SIG-M5 treated with dmso at 0.1 percent for 504 hours (cell line): ENCODE measurements at regions not wholly inside any gene's neighbourhood (a gene's known extent, or its start where the extent isn't known, plus 50 kb on each side); places are given as distances from the start of the nearest gene placed in this dataset.
"Not testable (repeated sequence)": the region's sequence is repeated elsewhere in the genome, so short reads cannot be mapped to it uniquely, and the experiment has no call there.

Source experiments
- DNase-seq: peaks from one replicate; lab custom pipeline; 2025; ENCODE audit not compliant: unreplicated experiment; lab: John Stamatoyannopoulos, UW

DNA sequence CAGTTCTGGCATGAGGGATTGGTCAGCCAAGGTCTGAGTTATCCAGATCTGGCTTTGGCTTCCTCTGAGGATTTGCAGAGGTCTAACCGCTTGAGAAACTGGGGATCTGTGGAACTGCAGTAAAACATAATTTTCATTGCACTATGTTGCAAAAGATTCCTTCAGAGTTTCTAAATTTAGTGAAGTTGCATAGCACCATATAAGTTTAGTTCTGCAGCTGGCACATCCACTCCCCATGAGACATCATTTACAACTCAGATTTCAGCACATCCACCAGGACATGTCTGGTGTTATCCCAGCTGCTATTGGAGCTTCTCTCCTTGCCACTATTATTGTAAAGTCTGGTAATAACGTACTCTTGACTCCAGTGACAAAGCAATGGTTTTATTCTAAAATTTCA is 181.5 kb downstream of the CWF19L2 start:
- DNase-seq: no peak

DNA sequence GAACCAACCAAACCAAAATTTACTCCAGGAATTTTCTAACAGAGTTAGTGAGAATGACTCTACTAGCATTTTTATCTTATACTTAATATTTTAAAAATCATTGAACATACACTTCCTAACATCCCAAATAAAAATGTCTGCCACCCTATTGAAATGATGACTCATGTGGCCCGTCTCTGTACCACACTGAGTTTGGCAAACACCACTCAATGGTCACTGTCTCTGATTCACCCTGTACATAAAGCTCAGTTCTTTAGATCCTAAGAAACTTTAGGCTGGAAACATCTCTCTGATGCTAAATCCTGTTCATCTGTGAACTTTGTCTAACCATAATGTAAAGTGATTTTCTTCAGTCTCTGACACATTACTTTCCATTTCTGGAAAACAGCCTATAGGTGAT is 182.0 kb downstream of the CWF19L2 start:
- DNase-seq: no peak

DNA sequence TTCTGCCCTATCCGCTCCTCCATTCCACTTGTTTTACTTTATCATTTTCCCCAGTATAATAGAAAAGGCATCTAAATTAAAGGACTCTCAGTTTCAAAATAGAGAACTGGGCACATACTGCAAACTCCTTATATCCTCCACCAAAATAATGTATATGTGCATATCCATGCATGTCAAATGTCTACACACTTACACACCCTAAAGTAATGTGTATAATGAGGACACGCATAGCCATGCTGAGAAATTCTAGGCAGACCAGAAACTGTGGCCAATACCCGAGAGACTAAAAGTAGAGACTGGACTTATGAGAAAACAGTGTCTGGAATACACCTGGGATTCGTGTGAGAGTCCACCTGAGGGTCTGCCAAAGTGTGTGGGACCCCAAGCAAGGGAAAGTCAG is 183.5 kb downstream of the CWF19L2 start:
- no peak for DNase-seq

DNA sequence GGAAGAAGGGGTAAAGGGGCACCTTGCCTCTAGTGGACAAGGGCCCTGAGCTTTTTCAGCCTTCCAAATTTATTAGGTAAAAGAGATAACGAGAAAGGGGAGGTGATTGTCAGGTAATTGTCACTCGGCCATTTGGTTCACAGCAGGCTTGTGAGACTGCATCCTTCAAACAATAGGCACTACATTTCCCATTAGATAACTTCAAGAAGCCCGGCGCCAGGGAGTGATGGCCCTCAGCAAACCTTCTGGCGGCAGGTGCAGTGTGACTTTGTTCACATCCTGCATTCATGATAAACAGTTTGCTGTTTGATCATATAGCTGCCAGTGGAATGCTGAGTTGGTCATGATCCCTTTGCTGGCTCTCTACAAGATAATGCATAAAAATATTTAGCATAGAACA is 185.1 kb downstream of the CWF19L2 start:
- no peak for DNase-seq

DNA sequence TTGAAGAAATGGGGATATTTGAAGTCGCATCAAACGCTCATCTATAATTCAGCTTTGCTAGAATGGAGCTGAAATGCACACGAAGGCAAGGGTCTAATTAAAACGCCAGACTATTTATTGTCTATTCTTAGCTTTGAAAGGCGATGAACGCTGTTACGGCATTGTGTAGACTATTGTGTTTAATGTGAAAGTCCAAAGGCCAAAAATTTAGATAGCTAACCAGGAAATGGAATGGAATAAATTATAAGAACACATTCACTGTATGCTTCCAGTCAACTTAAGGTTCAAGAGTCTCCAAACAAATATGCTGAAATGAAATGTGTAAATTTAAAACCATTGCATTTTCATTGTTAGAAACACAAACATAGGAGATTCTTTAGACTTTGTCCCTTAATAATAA is 186.2 kb downstream of the CWF19L2 start:
- no peak for DNase-seq

DNA sequence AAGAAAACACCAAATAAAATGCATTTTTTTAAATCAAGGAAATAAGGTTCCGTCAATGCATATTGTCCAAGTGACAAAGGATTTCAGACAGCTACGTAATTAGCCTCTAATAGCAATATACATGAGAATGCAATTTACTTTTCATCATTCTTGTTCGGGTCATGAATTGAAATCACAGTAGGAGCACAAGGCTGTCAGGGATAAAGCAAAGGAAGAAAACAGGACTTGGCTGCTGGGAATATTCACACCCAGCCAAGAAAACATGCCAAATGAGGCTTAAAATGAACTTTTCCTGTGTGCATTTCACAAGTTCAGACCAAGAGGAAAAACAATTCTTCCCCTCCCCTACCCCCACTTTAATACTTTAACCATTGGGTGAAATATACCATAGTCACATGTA is 188.6 kb downstream of the CWF19L2 start:
- DNase-seq: no peak

DNA sequence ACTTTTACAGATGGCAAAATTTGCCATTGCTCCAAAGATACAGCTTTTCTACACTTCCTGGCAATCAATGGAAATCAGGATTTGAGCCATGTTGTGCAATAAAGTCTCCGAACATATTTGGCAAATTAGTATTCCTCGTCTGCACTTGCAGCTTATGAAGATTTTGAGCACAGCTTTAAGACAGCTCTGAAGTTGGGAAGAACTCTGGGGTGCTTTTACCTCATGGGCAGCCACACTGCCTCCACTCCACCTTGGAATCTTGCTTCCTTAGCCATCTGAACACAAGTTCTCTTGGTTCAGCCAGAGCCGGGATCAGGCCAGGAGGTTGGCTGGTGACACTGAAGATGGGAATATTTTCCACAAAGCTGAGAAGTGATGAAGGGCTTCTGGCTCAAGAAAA is 191.2 kb downstream of the CWF19L2 start:
- no peak for DNase-seq

DNA sequence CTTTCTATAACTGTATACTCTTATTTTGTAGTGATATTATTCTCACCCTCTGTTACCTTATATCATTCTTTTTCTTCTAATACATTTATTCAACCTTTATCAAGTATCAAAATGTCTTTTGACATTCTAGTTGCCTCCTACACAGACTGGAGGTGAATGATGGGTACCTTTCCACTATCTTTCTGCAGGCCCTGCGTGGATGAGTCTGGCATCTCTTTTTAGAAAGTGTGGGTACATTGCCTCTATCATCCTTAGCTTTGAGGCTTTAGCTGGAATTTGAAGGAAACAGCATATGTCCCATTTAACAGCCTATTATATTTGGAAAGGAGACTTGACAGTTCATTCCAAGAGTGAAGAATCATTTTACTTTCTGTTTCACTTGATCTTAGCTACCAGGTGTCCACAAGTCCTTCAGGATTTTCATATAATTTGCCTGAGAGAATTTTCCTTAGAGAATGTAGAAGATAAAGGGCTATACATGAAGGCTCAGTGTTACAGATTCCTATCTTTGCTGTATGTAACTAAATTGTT is 192.0 kb downstream of the CWF19L2 start:
- no peak for DNase-seq

DNA sequence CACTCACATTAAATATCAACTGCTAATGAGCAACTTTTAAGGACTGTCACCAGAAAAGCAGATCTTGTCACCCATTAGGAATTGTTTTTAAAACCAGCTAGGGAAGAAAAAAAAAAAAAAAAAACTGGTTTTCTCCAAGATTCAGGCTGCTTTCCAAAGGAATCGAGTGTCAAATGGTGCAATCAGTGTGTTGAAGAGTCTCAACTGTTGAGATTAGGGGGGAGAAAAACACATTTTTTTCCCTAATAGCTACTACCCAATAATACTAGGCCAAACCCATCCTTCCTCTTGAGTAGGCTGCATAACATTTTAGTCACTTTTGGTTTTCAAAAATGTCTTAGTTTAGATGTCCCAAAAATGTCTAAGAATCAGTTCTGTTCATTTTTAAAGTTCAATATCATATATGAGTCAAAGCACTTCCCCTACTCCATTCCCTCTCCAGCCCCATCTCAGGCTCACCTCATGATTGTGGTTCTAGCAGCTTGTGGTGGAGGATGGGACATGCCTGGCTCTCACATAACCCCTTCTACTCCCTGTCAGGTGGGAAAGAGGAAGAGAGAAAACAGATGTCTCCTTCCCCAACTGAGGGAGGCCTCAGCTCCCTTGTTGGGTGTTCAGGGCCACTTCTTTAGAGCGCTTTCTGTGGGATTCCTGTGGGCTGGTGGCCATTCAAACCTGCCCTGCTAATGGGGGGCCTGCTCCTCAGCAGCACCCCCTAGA is 193.6 kb downstream of the CWF19L2 start:
- no peak for DNase-seq

DNA sequence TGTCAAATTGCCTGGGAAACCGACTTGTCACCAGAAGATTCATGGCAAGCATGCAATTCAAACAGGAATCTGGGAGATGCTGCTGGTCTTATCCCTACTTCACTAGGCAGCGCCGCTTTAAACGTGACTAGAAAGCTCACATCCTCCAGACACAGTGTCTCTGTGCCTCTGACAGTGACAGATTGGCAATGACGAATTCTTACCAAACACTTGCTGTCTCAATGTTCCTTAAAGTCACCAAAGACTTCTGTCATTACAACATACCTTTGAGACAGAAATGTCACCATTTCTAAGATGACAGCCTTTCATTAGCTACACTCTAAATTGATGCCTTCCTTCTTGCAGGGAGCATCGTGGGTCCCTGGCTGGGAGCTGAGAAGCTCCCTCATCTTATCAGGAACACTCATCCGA is 197.8 kb downstream of the CWF19L2 start:
- no peak for DNase-seq

DNA sequence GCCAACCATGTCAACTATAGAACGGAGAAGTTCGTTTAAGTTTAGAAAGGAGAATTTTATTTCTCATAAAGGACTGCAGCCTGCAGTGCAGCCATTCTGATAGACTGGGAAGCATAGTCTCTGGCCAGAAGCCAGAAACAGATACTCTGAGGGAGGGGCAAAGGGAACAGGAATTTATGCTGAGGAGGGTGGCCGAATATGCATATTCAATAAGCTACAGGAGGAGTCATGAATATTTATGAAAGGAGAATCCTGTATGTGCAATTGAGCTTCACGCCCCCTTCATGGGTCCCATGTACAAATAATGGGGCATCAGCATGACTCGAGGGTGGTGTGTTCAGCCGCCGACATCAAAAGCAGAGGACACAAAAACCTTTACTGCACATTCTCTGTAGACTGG is 199.9 kb downstream of the CWF19L2 start:
- no peak for DNase-seq

DNA sequence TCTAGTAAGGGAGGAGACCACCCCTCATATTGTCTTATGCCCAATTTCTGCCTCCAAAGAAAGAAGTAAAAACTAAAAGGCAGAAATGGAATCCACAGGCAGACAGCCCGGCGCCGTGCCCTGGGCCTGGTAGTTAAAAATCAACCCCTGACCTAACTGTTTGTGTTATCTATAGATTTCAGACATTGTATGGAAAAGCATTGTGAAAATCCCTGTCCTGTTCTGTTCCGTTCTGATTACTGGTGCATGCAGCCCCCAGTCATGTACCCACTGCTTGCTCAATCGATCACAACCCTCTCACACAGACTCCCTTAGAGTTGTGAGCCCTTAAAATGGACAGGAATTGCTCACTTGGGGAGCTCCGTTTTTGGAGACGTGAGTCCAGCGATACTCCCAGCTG is 204.0 kb downstream of the CWF19L2 start:
- not testable (repeated sequence) for DNase-seq

DNA sequence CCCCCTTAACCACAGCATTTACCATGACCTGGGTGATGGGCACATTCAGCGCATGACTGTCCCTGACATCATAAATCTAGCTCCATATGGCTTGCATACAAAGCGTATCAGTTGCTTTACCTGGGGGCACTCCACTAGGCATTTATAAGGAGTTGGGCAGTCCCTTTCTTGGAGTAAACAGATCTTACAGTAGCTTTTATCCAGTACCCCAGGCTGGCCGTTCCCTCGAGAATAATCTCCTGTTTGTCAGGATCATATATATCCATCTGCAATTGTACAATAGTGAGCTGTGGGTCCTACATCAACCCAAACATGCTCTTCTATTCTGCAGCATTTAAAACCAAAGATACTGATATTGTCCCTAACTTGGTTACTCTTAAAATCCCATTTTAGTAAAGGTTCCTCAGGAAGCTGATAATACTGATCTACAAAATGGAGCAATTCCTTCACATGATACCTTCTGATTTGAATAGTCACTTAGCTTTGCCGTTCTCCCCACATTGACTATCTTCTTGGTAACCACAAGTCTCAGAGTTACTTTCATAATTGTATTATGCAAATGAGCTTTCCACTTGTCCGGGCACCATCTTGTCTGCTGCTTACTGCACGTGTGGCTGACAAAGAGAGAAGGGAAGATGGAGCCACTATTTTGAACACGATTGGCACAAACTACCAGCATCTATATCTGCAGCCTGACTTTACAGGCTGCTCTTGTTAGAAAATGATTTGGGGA is 205.0 kb downstream of the CWF19L2 start:
- no peak for DNase-seq

DNA sequence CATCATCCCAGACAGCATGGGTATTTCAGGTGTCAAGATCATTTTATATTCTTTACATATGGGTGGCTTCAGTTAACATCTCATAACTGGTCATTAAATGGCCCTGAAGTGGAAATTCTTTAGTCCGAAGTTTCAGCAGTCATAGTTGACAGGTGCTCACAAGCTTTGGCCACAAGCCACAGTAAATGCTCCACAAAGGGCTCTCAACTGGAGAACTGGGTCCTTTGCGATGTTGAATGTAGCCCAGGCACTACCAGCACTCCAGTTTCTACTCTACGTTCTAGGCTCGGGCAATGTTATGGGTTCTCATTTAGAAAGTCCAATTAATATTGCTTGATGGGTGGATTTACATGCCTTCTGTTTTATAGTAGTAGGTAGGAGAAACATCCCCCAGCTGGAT is 206.3 kb downstream of the CWF19L2 start:
- DNase-seq: no peak

DNA sequence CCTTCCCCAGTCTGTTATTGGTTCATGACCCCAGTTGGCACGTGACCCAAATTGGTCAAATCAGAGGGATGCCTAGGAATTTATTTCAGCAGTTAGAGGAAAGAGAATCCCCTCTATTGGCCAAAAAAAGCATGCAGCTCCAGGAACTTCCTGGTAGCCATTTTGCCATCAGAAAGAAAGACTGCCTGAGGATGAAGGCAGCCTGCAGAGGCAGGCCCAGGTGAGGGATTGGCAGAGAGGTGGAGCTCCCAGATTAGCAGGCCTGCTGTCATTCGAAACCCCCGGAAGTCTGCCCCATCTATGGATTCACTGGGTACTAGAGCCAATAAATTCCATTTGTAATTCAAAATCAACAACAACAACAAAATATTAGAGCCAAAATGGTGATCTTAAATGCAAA is 207.6 kb downstream of the CWF19L2 start:
- no peak for DNase-seq

DNA sequence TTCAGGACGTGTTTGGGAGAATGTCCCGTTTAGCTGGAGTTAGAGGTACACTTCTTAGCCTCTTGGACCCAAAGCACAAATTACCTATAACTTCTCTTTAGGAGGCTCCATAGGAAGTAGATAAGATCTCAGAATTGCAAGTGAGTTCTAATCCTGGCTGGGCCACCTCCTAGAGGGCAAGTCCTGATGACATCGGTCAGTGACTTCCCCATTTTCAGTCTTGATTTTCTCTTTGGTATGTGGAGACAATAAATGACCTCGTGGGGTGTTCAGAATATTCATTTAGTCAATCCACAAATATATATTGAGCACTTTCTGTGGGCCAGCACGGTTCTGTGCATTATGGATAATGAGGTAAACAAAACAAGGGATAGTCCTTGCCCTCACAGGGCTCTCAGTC is 208.6 kb downstream of the CWF19L2 start:
- no peak for DNase-seq

DNA sequence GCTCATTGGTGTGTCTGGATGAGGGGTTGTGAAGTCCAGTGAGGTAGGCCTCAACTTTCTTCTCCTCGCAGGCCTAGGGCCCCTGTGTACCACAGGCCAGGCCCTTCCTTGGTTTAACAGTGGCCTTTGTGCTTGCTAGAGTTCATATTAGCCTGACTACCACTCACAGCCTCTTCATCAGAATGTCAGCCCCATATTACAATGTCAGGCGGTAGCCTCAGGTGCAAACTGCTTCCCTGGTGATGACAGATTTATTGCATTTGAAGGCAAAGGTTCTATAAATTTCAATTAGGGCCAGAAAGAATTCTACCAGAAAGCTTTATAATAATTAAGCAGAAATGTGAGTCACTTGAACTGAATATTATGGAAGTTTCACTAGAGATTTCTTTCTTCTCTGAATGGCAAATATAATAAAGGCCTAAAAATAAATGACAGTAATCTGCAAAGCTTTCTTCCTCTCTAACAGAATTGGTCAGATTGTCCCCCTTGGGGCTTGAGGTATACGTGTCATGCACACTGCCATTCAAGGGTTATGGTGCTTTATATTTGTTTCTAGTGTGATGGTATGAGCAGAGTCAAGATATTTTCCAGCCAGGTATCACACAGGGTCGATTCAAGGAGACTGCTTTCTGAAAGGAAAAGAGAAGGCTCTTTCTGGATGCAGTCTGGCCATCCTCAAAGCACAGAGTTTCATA is 210.3 kb downstream of the CWF19L2 start:
- DNase-seq: no peak

DNA sequence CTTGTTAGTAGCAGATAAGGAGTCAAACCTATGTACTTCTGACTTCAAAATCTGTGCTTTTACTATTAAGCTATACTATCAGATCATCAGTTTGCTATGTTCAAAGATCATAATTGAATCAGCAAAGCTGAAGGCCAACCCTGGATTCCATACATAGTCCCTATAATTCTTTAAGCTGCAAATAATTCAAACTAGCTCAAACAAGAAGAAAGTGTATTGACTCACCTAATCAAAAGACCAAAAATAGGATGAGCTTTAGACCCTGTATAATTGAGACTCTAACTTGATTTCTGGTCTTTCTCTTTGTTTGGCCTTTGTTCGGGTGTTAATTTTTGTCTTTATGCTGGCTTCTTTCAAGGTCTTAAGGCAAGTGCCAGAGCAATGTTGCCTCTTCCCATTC is 213.7 kb downstream of the CWF19L2 start:
- DNase-seq: no peak

DNA sequence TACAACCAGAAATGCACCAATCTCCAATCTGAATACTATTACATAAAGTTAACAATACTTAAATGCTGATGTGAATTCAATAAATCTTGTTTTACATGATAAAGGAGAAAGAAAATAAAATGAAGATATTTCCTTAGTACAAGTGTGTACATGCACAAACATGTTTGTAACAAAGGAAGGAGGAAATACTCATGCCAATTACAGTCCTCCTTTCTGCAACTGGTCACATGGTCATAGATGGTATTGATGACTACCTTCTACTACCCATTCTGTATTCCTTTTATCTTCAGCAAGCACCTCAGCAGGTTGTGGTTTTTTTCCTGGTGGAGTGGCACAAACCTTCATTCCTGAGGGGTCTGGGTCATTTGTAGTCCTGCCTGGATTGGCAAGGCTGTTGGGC is 214.2 kb upstream of the GUCY1A2 start:
- DNase-seq: no peak

DNA sequence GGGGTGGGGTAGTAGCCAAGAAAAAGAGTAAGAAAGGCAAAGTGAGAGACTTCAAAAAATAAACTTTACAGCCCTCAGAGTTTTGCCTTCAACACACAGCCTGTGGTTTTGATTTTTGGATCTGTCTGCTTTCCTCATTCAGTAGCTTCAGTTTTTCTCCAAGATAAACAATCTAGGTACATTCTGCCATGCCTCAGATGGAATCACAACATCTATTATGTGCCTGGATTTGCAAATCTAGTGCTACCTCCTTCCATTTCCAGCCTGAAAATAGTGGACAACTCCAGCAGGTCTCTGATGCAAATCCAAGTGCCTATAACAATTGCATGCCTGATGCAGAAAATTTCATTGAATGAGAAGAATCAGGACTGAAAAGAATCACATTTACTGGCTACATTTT is 206.6 kb upstream of the GUCY1A2 start:
- DNase-seq: no peak

DNA sequence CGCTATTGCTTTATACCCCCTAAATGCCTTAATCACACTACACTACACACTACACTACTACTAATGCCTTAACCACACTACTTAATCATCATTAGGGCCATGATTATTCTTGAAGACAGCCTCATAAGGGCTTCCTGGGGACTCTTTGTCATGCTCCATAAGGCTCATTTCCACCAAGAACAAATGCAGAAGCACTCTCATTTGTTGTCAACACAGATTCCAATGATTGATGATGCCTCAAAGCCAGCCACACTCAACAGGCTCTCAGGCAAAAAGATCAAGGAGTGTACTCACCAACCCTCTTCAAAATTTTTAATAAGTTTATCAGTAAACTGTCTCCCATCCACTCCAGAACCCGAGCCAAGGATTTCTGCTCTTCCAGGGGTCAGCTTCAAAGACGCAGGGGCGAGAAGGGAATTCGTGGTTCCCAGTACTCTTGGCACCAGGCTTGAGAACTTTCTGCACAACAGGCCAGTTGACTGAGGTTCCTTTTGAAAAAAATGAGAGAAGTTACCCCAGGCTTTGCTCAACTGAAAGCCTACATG is 204.7 kb upstream of the GUCY1A2 start:
- DNase-seq: no peak

DNA sequence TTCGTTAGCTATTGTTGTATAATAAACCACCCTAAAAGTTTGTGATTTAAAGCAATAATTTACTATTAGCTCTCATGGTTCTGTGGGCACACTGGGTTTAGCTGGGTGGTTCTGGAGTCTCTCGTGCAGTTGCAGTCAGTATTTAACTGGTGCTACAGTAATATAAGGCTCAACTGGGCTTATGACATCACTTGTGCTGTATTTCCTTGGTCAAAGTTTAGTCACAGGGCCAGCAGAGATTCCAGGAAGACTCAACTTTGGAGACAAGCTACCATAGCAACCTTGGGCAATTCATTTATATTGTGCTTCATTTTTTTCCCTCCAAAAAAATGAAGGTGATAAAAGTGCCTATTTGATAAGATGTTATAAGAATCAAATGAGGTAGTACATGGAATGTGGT is 204.2 kb upstream of the GUCY1A2 start:
- DNase-seq: no peak
